GM12873 (cell line): ENCODE measurements at regions not wholly inside any gene's neighbourhood (a gene's known extent, or its start where the extent isn't known, plus 50 kb on each side); places are given as distances from the start of the nearest gene placed in this dataset.

Source experiments
- CTCF ChIP-seq: IDR thresholded peaks from 2 replicates; pipeline ENCODE4 v1.5.1; 2012; ENCODE audit warnings: low read depth, mild to moderate bottlenecking, moderate library complexity, low read length, control low read depth; ENCODE audit not compliant: insufficient read depth; ENCODE audit errors: missing control alignments

GRCh38 chr3:163838769-163839168, 1239.5 kb downstream of the SI start:
- TF ChIP-seq CTCF: no peak

GRCh38 chr3:163832547-163832946, 1245.7 kb downstream of the SI start:
- no peak for TF ChIP-seq CTCF

GRCh38 chr3:163821841-163822240, 1256.5 kb downstream of the SI start:
- TF ChIP-seq CTCF: no peak

GRCh38 chr3:163817015-163817414, 1261.3 kb downstream of the SI start:
- TF ChIP-seq CTCF: no peak

GRCh38 chr3:163813935-163814334, 1264.4 kb downstream of the SI start:
- TF ChIP-seq CTCF: no peak

- no peak for TF ChIP-seq CTCF
These were observed 1266.3 kb downstream of the SI start for GRCh38 chr3:163812006-163812405.

GRCh38 chr3:163809540-163809993, 1268.7 kb downstream of the SI start:
- TF ChIP-seq CTCF: no peak

- TF ChIP-seq CTCF: no peak
These were observed 1291.9 kb downstream of the SI start for GRCh38 chr3:163786416-163786815.
